ENCODE measurements at regions not wholly inside any gene's neighbourhood (a gene's known extent, or its start where the extent isn't known, plus 50 kb on each side); places are given as distances from the start of the nearest gene placed in this dataset.

DNA sequence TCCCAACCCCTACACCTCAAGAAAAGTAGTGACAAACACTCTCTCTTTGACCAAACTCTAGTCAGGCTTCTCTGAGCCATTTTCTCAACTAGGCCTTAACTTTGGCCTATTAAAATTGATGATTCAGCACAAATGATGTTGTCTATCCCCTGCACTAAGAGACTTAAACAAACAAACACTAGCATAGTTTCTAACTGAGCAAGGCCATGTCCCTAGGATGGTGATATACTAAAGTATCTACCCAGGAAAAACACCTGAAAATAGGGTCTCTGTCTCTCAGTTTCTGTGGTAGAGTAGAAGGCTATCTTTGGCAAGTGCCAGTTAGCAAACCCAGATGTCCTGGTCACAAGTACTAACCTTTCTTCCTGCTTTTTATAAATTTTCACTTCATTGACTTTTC is 219.7 kb upstream of the ANO3 start:
- no peak for DNase-seq

GRCh38 chr11:26121466-26121865 is 210.5 kb upstream of the ANO3 start:
- DNase-seq: no peak

DNA sequence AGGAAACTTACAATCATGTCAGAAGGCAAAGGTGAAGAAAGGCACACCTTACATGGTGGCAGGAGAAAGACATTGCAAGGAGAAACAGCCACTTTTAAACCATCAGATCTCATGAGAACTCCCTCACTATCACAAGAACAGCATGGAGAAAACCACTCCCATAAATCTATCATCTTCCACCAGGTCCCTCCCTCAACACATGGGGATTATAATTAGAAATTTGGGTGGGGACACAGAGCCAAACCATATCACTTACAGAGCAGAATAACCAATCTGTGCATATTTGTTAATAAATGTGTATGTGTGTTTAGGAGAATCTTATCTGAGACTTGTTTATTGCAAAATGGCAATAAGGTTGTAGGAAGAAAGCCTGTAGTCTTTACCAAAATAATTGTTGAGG is 205.2 kb upstream of the ANO3 start:
- no peak for DNase-seq

DNA sequence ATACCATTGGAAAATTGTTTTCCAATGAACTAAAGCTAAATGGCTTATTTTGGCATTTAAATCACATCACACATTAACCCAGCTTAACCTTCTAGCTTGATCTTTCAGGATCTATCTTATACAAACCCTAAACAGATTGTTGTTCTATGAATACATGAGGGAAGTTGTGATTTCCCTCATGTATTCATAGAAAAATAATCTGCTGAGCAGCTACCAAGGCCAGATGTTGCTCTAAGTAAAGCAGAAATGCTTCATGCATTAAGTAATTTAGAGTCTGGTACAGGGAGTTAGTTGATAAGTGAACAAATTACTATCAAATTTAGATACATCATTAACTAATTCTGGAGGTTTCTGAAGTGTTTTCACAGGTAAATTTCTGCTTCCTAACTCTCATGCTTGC is 204.6 kb upstream of the ANO3 start:
- no peak for DNase-seq

DNA sequence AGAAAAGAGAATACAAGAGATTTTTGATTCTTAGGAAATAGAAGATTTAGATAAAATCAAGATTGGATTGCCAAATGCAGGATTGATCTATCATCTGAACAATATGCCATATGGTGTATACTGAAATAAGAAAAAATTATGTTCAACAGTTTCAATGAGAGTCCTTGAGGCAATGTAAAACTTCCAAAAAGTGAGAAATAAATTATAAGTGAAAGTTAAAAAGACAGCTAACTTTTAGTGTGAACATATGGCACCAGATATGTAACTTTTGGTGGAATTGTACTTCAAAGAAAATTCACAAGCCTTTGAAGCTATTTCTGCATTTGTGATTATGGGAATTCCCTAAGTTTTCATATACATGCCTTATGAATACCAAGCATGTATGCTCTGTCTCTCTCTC is 200.5 kb upstream of the ANO3 start:
- no peak for DNase-seq

GRCh38 chr11:26134053-26134452 is 197.9 kb upstream of the ANO3 start:
- DNase-seq: no peak

- peak in 1 of 2 donors; percentile 41 for DNase-seq
Observed at GRCh38 chr11:26134481-26135355, 197.2 kb upstream of the ANO3 start.

GRCh38 chr11:26137651-26138050 is 194.3 kb upstream of the ANO3 start:
- DNase-seq: no peak

GRCh38 chr11:26142891-26143290 is 189.0 kb upstream of the ANO3 start:
- DNase-seq: no peak

GRCh38 chr11:26143566-26144290 is 188.2 kb upstream of the ANO3 start:
- DNase-seq: no peak

- no peak for DNase-seq
Observed at GRCh38 chr11:26144291-26144690, 187.6 kb upstream of the ANO3 start.

DNA sequence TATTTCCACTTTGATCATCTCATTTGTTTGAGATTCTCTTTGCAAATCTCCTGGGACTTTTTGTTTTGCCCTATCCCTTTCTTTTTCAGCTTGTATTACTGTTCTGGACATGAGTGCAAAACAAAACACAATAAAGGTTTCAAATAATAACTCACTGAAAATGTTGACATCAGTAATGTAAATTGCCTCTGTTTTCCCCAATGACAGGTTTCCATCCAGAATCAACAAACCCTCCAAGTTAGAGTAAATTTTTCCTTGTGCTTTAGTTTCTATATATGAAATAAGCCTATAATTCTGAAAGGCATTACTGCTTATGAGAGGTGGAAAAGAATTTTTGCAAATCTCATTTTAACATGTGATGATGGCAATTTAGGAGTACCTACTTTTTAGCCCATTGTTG is 187.0 kb upstream of the ANO3 start:
- no peak for DNase-seq

GRCh38 chr11:26149585-26149984 is 182.3 kb upstream of the ANO3 start:
- DNase-seq: no peak

DNA sequence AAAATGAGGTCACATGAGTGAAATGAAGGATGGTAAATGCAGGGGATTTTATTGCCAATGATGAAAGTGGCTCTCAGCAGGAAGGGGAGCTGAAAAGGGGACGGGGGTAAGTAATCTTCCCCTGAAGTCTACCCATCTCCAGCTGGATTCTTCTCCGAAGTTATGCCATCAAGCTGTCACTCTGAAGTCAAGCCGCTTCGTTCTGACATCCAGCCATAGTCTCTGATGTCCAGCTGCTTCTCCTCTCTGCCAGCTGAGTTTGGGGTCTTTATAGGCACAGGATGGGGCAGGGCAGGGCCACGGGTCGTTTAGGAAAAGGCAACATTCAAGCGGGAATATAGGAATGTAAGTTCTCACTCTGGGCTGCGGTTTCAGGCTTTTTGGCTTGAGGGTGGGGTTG is 181.9 kb upstream of the ANO3 start:
- no peak for DNase-seq

DNA sequence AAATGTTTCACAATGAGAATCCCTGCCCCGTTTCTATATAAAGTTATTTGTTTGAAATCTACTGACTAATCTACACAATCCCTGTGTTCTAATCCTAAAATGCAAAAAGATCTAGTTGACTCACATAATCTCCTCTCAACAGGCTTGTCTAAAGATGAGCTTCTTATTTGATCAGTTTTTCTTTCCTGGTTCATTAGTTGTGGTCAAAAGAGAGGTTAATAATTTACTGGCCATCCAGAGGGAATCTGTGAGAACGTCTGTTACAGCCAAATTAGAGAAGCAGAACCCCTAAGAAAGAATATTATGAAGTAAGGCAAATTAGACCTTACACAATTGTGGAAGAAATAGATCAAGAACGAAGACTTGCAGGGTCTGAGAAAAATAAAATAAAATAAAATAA is 173.7 kb upstream of the ANO3 start:
- no peak for DNase-seq

- no peak for DNase-seq
Observed at GRCh38 chr11:26162291-26162690, 169.6 kb upstream of the ANO3 start.

- no peak for DNase-seq
Observed at GRCh38 chr11:26186389-26186788, 145.5 kb upstream of the ANO3 start.

- DNase-seq: no peak
Observed at GRCh38 chr11:26187639-26188038, 144.3 kb upstream of the ANO3 start.

DNA sequence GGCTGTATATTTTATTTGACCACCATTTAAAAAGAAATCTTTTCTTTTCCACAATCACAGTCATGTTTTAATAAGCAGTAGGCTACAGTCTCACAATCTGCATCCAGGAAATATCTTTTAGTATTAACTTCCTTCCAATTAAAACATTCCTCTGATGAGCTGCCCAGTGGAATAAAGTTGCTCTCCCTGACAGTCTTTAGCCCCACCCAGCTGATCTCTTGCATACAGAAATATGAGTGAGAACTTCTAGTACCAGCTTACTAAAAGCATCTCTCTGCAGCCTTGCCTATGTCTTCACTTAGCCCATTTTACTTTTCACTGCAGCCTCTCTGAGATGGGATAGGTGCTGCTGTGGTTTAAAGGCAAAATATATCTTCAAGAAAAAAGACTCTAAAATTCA is 143.4 kb upstream of the ANO3 start:
- no peak for DNase-seq

GRCh38 chr11:26191193-26191592 is 140.7 kb upstream of the ANO3 start:
- DNase-seq: no peak

GRCh38 chr11:26193694-26194365 is 138.1 kb upstream of the ANO3 start:
- no peak for DNase-seq

GRCh38 chr11:26194881-26195280 is 137.0 kb upstream of the ANO3 start:
- DNase-seq: no peak

GRCh38 chr11:26198532-26199096 is 133.3 kb upstream of the ANO3 start:
- DNase-seq: no peak
